ENCODE measurements at regions not wholly inside any gene's neighbourhood (a gene's known extent, or its start where the extent isn't known, plus 50 kb on each side); places are given as distances from the start of the nearest gene placed in this dataset.

DNA sequence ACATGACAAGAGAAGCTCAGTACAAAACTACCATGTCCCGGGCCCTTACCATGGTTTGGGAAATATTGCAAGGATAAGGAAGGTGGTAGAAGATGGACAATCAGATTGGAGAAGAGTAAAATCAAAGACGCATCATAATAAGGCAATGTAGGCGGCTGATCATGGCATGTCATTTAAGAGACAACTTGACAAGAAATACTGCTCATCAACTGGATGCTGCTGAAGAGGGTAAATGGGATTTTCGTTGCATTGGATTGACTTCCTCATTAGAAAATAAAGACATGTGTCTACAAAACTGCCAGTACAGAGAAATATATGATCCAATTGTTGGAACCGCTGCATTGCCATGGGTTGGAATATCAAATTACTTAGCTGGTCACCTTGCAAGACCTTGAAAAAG lies 238.3 kb upstream of the NCKAP5 start:
- no peaks in the 10 kb centered on the region for H3K4me1 ChIP-seq (ENCODE audit: low read length)
- peaks cover 22% of the 10 kb centered on the region; the same call in 1 of the 2 replicates for H3K9me3 ChIP-seq (ENCODE audit: insufficient read depth, low read length)
- TF ChIP-seq EZH2phosphoT487 (IDR thresholded peaks at IDR 0.05; ENCODE audit: low read depth) (no peak), CTCF (IDR thresholded peaks at IDR 0.05; ENCODE audit: low read depth, low read length) (no peak)
- no peaks in the 10 kb centered on the region for H4K20me1 ChIP-seq (ENCODE audit: insufficient read depth, low read length)
- no peak overlapping the region for H3K4me2 ChIP-seq (ENCODE audit: low read length)
- no peaks in the 10 kb centered on the region for H3K27me3 ChIP-seq (ENCODE audit: low read depth, low read length)
- H3K9ac ChIP-seq (ENCODE audit: low read length), result no peak overlapping the region
- no peak overlapping the region for H3K4me3 ChIP-seq (ENCODE audit: low read length)
- H2AFZ ChIP-seq (ENCODE audit: low read depth, low read length), result no peak overlapping the region
- H3K79me2 ChIP-seq (ENCODE audit: low read length), result no peaks in the 10 kb centered on the region
- H3K36me3 ChIP-seq (replicated peaks; ENCODE audit: low read depth, low read length), result no peaks in the 10 kb centered on the region
- H3K27ac ChIP-seq (ENCODE audit: low read length), result no peak overlapping the region

GRCh38 chr2:133809485-133809884 lies 241.2 kb upstream of the NCKAP5 start:
- Histone ChIP-seq H3K4me1 (ENCODE audit: low read length) (no peaks in the 10 kb centered on the region), H3K4me3 (ENCODE audit: low read length) (no peak overlapping the region), H4K20me1 (ENCODE audit: insufficient read depth, low read length) (no peaks in the 10 kb centered on the region), H3K4me2 (ENCODE audit: low read length) (no peak overlapping the region), H3K36me3 (replicated peaks; ENCODE audit: low read depth, low read length) (no peaks in the 10 kb centered on the region), H3K9ac (ENCODE audit: low read length) (no peak overlapping the region), H3K27me3 (ENCODE audit: low read depth, low read length) (no peaks in the 10 kb centered on the region), H3K27ac (ENCODE audit: low read length) (peak overlapping the region; percentile 36), H2AFZ (ENCODE audit: low read depth, low read length) (no peak overlapping the region), H3K79me2 (ENCODE audit: low read length) (no peaks in the 10 kb centered on the region), H3K9me3 (ENCODE audit: insufficient read depth, low read length) (peaks cover 32% of the 10 kb centered on the region; the same call in 1 of the 2 replicates)
- no peak for TF ChIP-seq EZH2phosphoT487 (IDR thresholded peaks at IDR 0.05; ENCODE audit: low read depth)
- TF ChIP-seq CTCF (IDR thresholded peaks at IDR 0.05; ENCODE audit: low read depth, low read length), result no peak

DNA sequence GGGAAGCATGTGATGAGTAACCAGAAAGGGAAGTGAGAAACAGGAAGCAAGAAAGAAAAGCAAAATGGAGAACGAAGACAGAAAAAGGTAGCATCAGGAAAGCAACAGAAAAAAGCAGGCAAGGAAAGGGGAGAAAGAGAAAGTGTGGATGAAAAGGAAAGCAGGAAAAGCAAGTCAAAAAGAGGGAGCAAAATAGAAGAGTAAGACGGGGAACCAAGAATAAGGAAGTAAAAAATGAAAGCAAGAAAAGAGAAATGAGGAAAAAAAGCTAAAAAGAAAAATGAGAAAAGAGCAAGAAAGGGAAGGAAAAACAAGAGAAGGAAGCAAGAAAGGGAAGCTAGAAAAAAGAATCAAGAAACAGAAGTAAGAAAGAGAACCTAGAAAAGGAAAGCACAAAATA lies 242.3 kb upstream of the NCKAP5 start:
- Histone ChIP-seq H3K4me1 (ENCODE audit: low read length) (no peaks in the 10 kb centered on the region), H3K9ac (ENCODE audit: low read length) (no peak overlapping the region), H3K9me3 (ENCODE audit: insufficient read depth, low read length) (peaks cover 32% of the 10 kb centered on the region; the same call in 1 of the 2 replicates), H3K4me3 (ENCODE audit: low read length) (no peak overlapping the region), H3K27ac (ENCODE audit: low read length) (peak overlapping the region; percentile 69), H4K20me1 (ENCODE audit: insufficient read depth, low read length) (no peaks in the 10 kb centered on the region), H3K4me2 (ENCODE audit: low read length) (no peak overlapping the region), H2AFZ (ENCODE audit: low read depth, low read length) (no peak overlapping the region), H3K36me3 (replicated peaks; ENCODE audit: low read depth, low read length) (no peaks in the 10 kb centered on the region), H3K79me2 (ENCODE audit: low read length) (no peaks in the 10 kb centered on the region), H3K27me3 (ENCODE audit: low read depth, low read length) (no peaks in the 10 kb centered on the region; the same call in 1 of the 2 replicates)
- no peak for TF ChIP-seq EZH2phosphoT487 (IDR thresholded peaks at IDR 0.05; ENCODE audit: low read depth)
- TF ChIP-seq CTCF (IDR thresholded peaks at IDR 0.05; ENCODE audit: low read depth, low read length), result no peak

GRCh38 chr2:133811409-133812125 lies 243.3 kb upstream of the NCKAP5 start:
- H3K27ac ChIP-seq (ENCODE audit: low read length), result peak overlapping the region; percentile 69
- H3K4me2 ChIP-seq (ENCODE audit: low read length), result no peak overlapping the region
- H3K9ac ChIP-seq (ENCODE audit: low read length), result no peak overlapping the region
- no peak overlapping the region for H2AFZ ChIP-seq (ENCODE audit: low read depth, low read length)
- peaks cover 32% of the 10 kb centered on the region; the same call in 1 of the 2 replicates for H3K9me3 ChIP-seq (ENCODE audit: insufficient read depth, low read length)
- no peaks in the 10 kb centered on the region; the same call in 1 of the 2 replicates for H3K27me3 ChIP-seq (ENCODE audit: low read depth, low read length)
- no peaks in the 10 kb centered on the region for H3K79me2 ChIP-seq (ENCODE audit: low read length)
- H3K4me3 ChIP-seq (ENCODE audit: low read length), result no peak overlapping the region
- no peaks in the 10 kb centered on the region for H3K4me1 ChIP-seq (ENCODE audit: low read length)
- no peaks in the 10 kb centered on the region for H3K36me3 ChIP-seq (replicated peaks; ENCODE audit: low read depth, low read length)
- TF ChIP-seq CTCF (IDR thresholded peaks at IDR 0.05; ENCODE audit: low read depth, low read length), result no peak
- TF ChIP-seq EZH2phosphoT487 (IDR thresholded peaks at IDR 0.05; ENCODE audit: low read depth), result no peak
- no peaks in the 10 kb centered on the region for H4K20me1 ChIP-seq (ENCODE audit: insufficient read depth, low read length)

Measured in OCI-LY3 (cell line).